T-helper 2 cell treated with Interferon-gamma antibody and Interleukin-4, amounts not matched to agents 5 μg/mL and 100 μg/mL, for 36 hours (primary cell): ENCODE measurements at regions not wholly inside any gene's neighbourhood (a gene's known extent, or its start where the extent isn't known, plus 50 kb on each side); places are given as distances from the start of the nearest gene placed in this dataset.

Experiments
- DNase-seq: peaks from one replicate; pipeline ENCODE4 v3.0.0; 2021; ENCODE audit warnings: low spot score
- H3K27ac Mint-ChIP-seq: one replicate; pipeline ENCODE4 v1.8.0; 2021; ENCODE audit warnings: mild to moderate bottlenecking, mixed read lengths
- H3K27me3 Mint-ChIP-seq: one replicate; pipeline ENCODE4 v1.8.0; 2021; ENCODE audit warnings: low read depth, mixed read lengths
- H3K36me3 Mint-ChIP-seq: one replicate; pipeline ENCODE4 v1.8.0; 2021; ENCODE audit warnings: low read depth, mixed read lengths
- H3K4me1 Mint-ChIP-seq: one replicate; pipeline ENCODE4 v1.8.0; 2021; ENCODE audit warnings: low read depth, mixed read lengths
- H3K4me3 Mint-ChIP-seq: one replicate; pipeline ENCODE4 v1.8.0; 2022; ENCODE audit warnings: mild to moderate bottlenecking, moderate library complexity, mixed read lengths
- H3K9me3 Mint-ChIP-seq: one replicate; pipeline ENCODE4 v1.8.0; 2021; ENCODE audit warnings: mixed read lengths

- H3K4me1 Mint-ChIP-seq, result no peaks in the 10 kb centered on the region
- no peaks in the 10 kb centered on the region for H3K36me3 Mint-ChIP-seq
- H3K27ac Mint-ChIP-seq, result no peak overlapping the region
- peaks cover 2% of the 10 kb centered on the region for H3K9me3 Mint-ChIP-seq
- no peak for DNase-seq
- no peak overlapping the region for H3K4me3 Mint-ChIP-seq
- peaks cover 6% of the 10 kb centered on the region for H3K27me3 Mint-ChIP-seq
Measured at GRCh38 chr1:229815961-229816360, 189.9 kb downstream of the URB2 start.

- H3K27ac Mint-ChIP-seq, result no peak overlapping the region
- no peaks in the 10 kb centered on the region for H3K9me3 Mint-ChIP-seq
- DNase-seq, result no peak
- H3K4me3 Mint-ChIP-seq, result no peak overlapping the region
- peaks cover 6% of the 10 kb centered on the region for H3K27me3 Mint-ChIP-seq
- H3K4me1 Mint-ChIP-seq, result no peaks in the 10 kb centered on the region
- no peaks in the 10 kb centered on the region for H3K36me3 Mint-ChIP-seq
Measured at GRCh38 chr1:229817936-229818335, 191.9 kb downstream of the URB2 start.

GRCh38 chr1:229819091-229819490, 193.0 kb downstream of the URB2 start:
- Mint-ChIP-seq H3K4me1 (no peaks in the 10 kb centered on the region), H3K4me3 (no peak overlapping the region), H3K27ac (no peak overlapping the region), H3K9me3 (no peaks in the 10 kb centered on the region), H3K27me3 (peaks cover 6% of the 10 kb centered on the region), H3K36me3 (no peaks in the 10 kb centered on the region)
- no peak for DNase-seq

- Mint-ChIP-seq H3K36me3 (no peaks in the 10 kb centered on the region), H3K27ac (no peak overlapping the region), H3K27me3 (peaks cover 6% of the 10 kb centered on the region), H3K9me3 (no peaks in the 10 kb centered on the region), H3K4me1 (no peaks in the 10 kb centered on the region), H3K4me3 (no peak overlapping the region)
- no peak for DNase-seq
Measured at GRCh38 chr1:229822026-229822425, 196.0 kb downstream of the URB2 start.

- Mint-ChIP-seq H3K4me1 (no peaks in the 10 kb centered on the region), H3K36me3 (no peaks in the 10 kb centered on the region), H3K9me3 (peaks cover 5% of the 10 kb centered on the region), H3K4me3 (no peak overlapping the region), H3K27me3 (peaks cover 8% of the 10 kb centered on the region), H3K27ac (no peak overlapping the region)
- no peak for DNase-seq
Measured at GRCh38 chr1:229825042-229825441, 199.0 kb downstream of the URB2 start.

- peaks cover 5% of the 10 kb centered on the region for H3K9me3 Mint-ChIP-seq
- H3K36me3 Mint-ChIP-seq, result no peaks in the 10 kb centered on the region
- H3K4me1 Mint-ChIP-seq, result no peaks in the 10 kb centered on the region
- H3K27ac Mint-ChIP-seq, result no peak overlapping the region
- H3K4me3 Mint-ChIP-seq, result no peak overlapping the region
- no peak for DNase-seq
- peaks cover 8% of the 10 kb centered on the region for H3K27me3 Mint-ChIP-seq
Measured at GRCh38 chr1:229828461-229828860, 202.4 kb downstream of the URB2 start.

GRCh38 chr1:229832695-229833094, 206.6 kb downstream of the URB2 start:
- H3K27me3 Mint-ChIP-seq, result peaks cover 7% of the 10 kb centered on the region
- H3K27ac Mint-ChIP-seq, result no peak overlapping the region
- no peaks in the 10 kb centered on the region for H3K4me1 Mint-ChIP-seq
- DNase-seq, result no peak
- no peak overlapping the region for H3K4me3 Mint-ChIP-seq
- no peaks in the 10 kb centered on the region for H3K36me3 Mint-ChIP-seq
- peaks cover 5% of the 10 kb centered on the region for H3K9me3 Mint-ChIP-seq

- DNase-seq, result no peak
- Mint-ChIP-seq H3K4me3 (no peak overlapping the region), H3K4me1 (no peaks in the 10 kb centered on the region), H3K27me3 (no peaks in the 10 kb centered on the region), H3K9me3 (no peaks in the 10 kb centered on the region), H3K27ac (no peak overlapping the region), H3K36me3 (no peaks in the 10 kb centered on the region)
Measured at GRCh38 chr1:229834230-229834629, 208.2 kb downstream of the URB2 start.

- no peaks in the 10 kb centered on the region for H3K4me1 Mint-ChIP-seq
- H3K27ac Mint-ChIP-seq, result no peak overlapping the region
- DNase-seq, result no peak
- no peaks in the 10 kb centered on the region for H3K9me3 Mint-ChIP-seq
- H3K36me3 Mint-ChIP-seq, result no peaks in the 10 kb centered on the region
- no peaks in the 10 kb centered on the region for H3K27me3 Mint-ChIP-seq
- H3K4me3 Mint-ChIP-seq, result no peak overlapping the region
Measured at GRCh38 chr1:229835226-229835625, 209.2 kb downstream of the URB2 start.

- H3K27me3 Mint-ChIP-seq, result peaks cover 1% of the 10 kb centered on the region
- no peaks in the 10 kb centered on the region for H3K36me3 Mint-ChIP-seq
- DNase-seq, result no peak
- H3K9me3 Mint-ChIP-seq, result no peaks in the 10 kb centered on the region
- H3K4me1 Mint-ChIP-seq, result no peaks in the 10 kb centered on the region
- no peak overlapping the region for H3K4me3 Mint-ChIP-seq
- H3K27ac Mint-ChIP-seq, result no peak overlapping the region
Measured at GRCh38 chr1:229836324-229836723, 210.3 kb downstream of the URB2 start.

GRCh38 chr1:229838204-229838603, 212.2 kb downstream of the URB2 start:
- Mint-ChIP-seq H3K36me3 (no peaks in the 10 kb centered on the region), H3K27ac (no peak overlapping the region), H3K9me3 (no peaks in the 10 kb centered on the region), H3K4me3 (no peak overlapping the region), H3K4me1 (no peaks in the 10 kb centered on the region), H3K27me3 (peaks cover 5% of the 10 kb centered on the region)
- no peak for DNase-seq

GRCh38 chr1:229839800-229840199, 213.8 kb downstream of the URB2 start:
- Mint-ChIP-seq H3K36me3 (no peaks in the 10 kb centered on the region), H3K27me3 (peaks cover 13% of the 10 kb centered on the region)

GRCh38 chr1:229841230-229841629, 215.2 kb downstream of the URB2 start:
- no peak for DNase-seq
- Mint-ChIP-seq H3K4me1 (no peaks in the 10 kb centered on the region), H3K4me3 (no peak overlapping the region), H3K27ac (no peak overlapping the region), H3K9me3 (no peaks in the 10 kb centered on the region), H3K36me3 (no peaks in the 10 kb centered on the region), H3K27me3 (peaks cover 18% of the 10 kb centered on the region)

More at GRCh38 chr1:229839800-229840199, 213.8 kb downstream of the URB2 start:
- no peak overlapping the region for H3K27ac Mint-ChIP-seq
- no peak for DNase-seq
- no peaks in the 10 kb centered on the region for H3K9me3 Mint-ChIP-seq
- H3K4me3 Mint-ChIP-seq, result no peak overlapping the region
- H3K4me1 Mint-ChIP-seq, result no peaks in the 10 kb centered on the region

GRCh38 chr1:229842302-229843255, 216.5 kb downstream of the URB2 start:
- Mint-ChIP-seq H3K27ac (no peak overlapping the region), H3K36me3 (no peaks in the 10 kb centered on the region), H3K27me3 (peaks cover 18% of the 10 kb centered on the region), H3K4me1 (no peaks in the 10 kb centered on the region), H3K4me3 (no peak overlapping the region), H3K9me3 (no peaks in the 10 kb centered on the region)
- no peak for DNase-seq
